GM19328 (cell line): ENCODE measurements at regions not wholly inside any gene's neighbourhood (a gene's known extent, or its start where the extent isn't known, plus 50 kb on each side); places are given as distances from the start of the nearest gene placed in this dataset.

Experiments used
- ATAC-seq: cut with Tn5 transposase; IDR thresholded peaks from one replicate; pipeline ENCODE4 v1.9.1; 2021; ENCODE audit warnings: mild to moderate bottlenecking, moderate library complexity; ENCODE audit not compliant: unreplicated experiment

GRCh38 chr13:59332966-59333365 lies 830.8 kb downstream of the DIAPH3 start:
- ATAC-seq: no peak

GRCh38 chr13:59337070-59337469 lies 826.7 kb downstream of the DIAPH3 start:
- ATAC-seq: no peak

GRCh38 chr13:59340151-59340550 lies 823.6 kb downstream of the DIAPH3 start:
- ATAC-seq: no peak

- no peak for ATAC-seq
Observed at GRCh38 chr13:59340581-59340980, 823.1 kb downstream of the DIAPH3 start.

GRCh38 chr13:59342400-59342799 lies 821.3 kb downstream of the DIAPH3 start:
- no peak for ATAC-seq

- ATAC-seq: no peak
Observed at GRCh38 chr13:59343132-59343531, 820.6 kb downstream of the DIAPH3 start.

GRCh38 chr13:59343993-59344822 lies 819.5 kb downstream of the DIAPH3 start:
- ATAC-seq: no peak

GRCh38 chr13:59345311-59345710 lies 818.4 kb downstream of the DIAPH3 start:
- ATAC-seq: no peak

- no peak for ATAC-seq
Observed at GRCh38 chr13:59346999-59347723, 816.6 kb downstream of the DIAPH3 start.

GRCh38 chr13:59348617-59349016 lies 815.1 kb downstream of the DIAPH3 start:
- ATAC-seq: no peak

GRCh38 chr13:59352600-59352999 lies 811.1 kb downstream of the DIAPH3 start:
- no peak for ATAC-seq

- ATAC-seq: no peak
Observed at GRCh38 chr13:59354665-59355369, 808.9 kb downstream of the DIAPH3 start.

GRCh38 chr13:59356607-59357006 lies 807.1 kb downstream of the DIAPH3 start:
- ATAC-seq: no peak

GRCh38 chr13:59358014-59358413 lies 805.7 kb downstream of the DIAPH3 start:
- no peak for ATAC-seq

- no peak for ATAC-seq
Observed at GRCh38 chr13:59360108-59360507, 803.6 kb downstream of the DIAPH3 start.

- ATAC-seq: no peak
Observed at GRCh38 chr13:59360916-59361315, 802.8 kb downstream of the DIAPH3 start.

- ATAC-seq: no peak
Observed at GRCh38 chr13:59363313-59363712, 800.4 kb downstream of the DIAPH3 start.

GRCh38 chr13:59363947-59364346 lies 799.8 kb downstream of the DIAPH3 start:
- ATAC-seq: no peak

- ATAC-seq: no peak
Observed at GRCh38 chr13:59364641-59365085, 799.1 kb downstream of the DIAPH3 start.

- no peak for ATAC-seq
Observed at GRCh38 chr13:59367467-59367866, 796.3 kb downstream of the DIAPH3 start.

- no peak for ATAC-seq
Observed at GRCh38 chr13:59367904-59368303, 795.8 kb downstream of the DIAPH3 start.

GRCh38 chr13:59368693-59369092 lies 795.0 kb downstream of the DIAPH3 start:
- no peak for ATAC-seq
